Testis (tissue), 2 donors: ENCODE measurements at regions not wholly inside any gene's neighbourhood (a gene's known extent, or its start where the extent isn't known, plus 50 kb on each side); places are given as distances from the start of the nearest gene placed in this dataset.
"Not testable (repeated sequence)": the region's sequence is repeated elsewhere in the genome, so short reads cannot be mapped to it uniquely, and the experiment has no call there.

Experiments used
- DNase-seq: peaks from one replicate; pipeline ENCODE4 v3.0.0-alpha.2; 2019
- H3K27ac ChIP-seq, 2 donors: fragments of 200-600 bp; sonication (generic); one replicate each; pipeline ENCODE4 v1.5.1; 2019
- H3K27me3 ChIP-seq: fragments of 200-600 bp; sonication (generic); one replicate; pipeline ENCODE4 v1.5.1; 2019
- H3K36me3 ChIP-seq: fragments of 200-600 bp; sonication (generic); one replicate; pipeline ENCODE4 v1.5.1; 2017; ENCODE audit warnings: low read depth; ENCODE audit errors: missing control alignments
- H3K4me1 ChIP-seq: fragments of 200-600 bp; sonication (generic); one replicate; pipeline ENCODE4 v1.5.1; 2019
- H3K4me3 ChIP-seq, 2 donors: fragments of 200-600 bp; sonication (generic); one replicate each; pipeline ENCODE4 v1.5.1; 2017 to 2019
- H3K9me3 ChIP-seq: fragments of 200-600 bp; sonication (generic); one replicate; pipeline ENCODE4 v1.5.1; 2017
- POLR2A ChIP-seq: fragments of 450-650 bp; IDR thresholded peaks from one replicate; pipeline ENCODE4 v1.6.1; 2017; ENCODE audit warnings: antibody characterized with exemption, mild to moderate bottlenecking, moderate library complexity
- WGBS, 2 donors: methylation state at CpG; one replicate each; pipeline ENCODE4 v1.1.5; 2018; 5-methylcytosine and 5-hydroxymethylcytosine counted together
- intact Hi-C: fragments of 100-400 bp; cut with DNase I; formaldehyde crosslinking; loops from one replicate; pipeline ENCODE4 v1.15.1; 2023; ENCODE audit warnings: low total_unique reads
- TF ChIP-seq, protein P1 (sequence below), 3 experiments: fragments of 450-650 bp in 2 of 3; fragments of 200-600 bp in 1 of 3; sonication (generic) in 1 of 3; IDR thresholded peaks; one replicate each; pipeline ENCODE4 v1.5.1; 2016 to 2019; ENCODE audit warnings: antibody characterized with exemption in 3 of 3, mild to moderate bottlenecking in 2 of 3, moderate library complexity in 1 of 3

DNA sequence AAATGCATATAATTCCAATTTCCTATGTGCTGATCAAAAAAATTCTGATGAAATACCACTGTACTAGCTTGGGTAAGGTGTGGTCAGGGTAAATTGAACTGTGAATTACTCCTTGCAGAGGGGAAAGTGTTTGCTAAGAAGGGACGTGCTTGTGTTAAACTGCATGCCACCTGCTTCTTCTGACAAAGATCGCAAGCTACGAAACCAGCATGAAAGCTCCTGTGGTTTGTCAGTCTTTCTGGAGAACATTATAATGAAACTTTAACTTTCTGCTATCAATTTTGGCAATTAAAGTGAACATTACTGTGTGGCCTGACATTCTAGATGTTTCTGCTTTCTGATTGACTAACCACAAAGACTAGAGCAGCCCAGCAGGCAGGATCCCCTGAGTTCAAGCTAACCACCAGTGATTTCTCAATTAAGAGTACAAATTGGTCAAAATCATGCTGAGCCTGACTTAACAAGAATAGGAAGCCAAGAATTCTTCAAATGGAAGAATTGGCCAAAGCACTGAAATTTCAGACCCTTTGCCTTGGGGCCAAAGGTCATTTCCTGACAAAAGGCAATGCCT is 239.0 kb downstream of the SLITRK2 start:
- no peak for DNase-seq
- Histone ChIP-seq H3K27me3 (no peaks in the 10 kb centered on the region), H3K4me1 (no peaks in the 10 kb centered on the region), H3K27ac (no peak overlapping the region), H3K4me3 (no peak overlapping the region), H3K36me3 (no peaks in the 10 kb centered on the region), H3K9me3 (no peaks in the 10 kb centered on the region)
- WGBS, 2 donors, result 77 to 83% methylated on average over 3 of the region's 3 CpGs
- TF ChIP-seq, protein P1, sequence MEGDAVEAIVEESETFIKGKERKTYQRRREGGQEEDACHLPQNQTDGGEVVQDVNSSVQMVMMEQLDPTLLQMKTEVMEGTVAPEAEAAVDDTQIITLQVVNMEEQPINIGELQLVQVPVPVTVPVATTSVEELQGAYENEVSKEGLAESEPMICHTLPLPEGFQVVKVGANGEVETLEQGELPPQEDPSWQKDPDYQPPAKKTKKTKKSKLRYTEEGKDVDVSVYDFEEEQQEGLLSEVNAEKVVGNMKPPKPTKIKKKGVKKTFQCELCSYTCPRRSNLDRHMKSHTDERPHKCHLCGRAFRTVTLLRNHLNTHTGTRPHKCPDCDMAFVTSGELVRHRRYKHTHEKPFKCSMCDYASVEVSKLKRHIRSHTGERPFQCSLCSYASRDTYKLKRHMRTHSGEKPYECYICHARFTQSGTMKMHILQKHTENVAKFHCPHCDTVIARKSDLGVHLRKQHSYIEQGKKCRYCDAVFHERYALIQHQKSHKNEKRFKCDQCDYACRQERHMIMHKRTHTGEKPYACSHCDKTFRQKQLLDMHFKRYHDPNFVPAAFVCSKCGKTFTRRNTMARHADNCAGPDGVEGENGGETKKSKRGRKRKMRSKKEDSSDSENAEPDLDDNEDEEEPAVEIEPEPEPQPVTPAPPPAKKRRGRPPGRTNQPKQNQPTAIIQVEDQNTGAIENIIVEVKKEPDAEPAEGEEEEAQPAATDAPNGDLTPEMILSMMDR (IDR thresholded peaks at IDR 0.05), result no peak
- no peak for TF ChIP-seq POLR2A
- intact Hi-C loops, result no loop called here

DNA sequence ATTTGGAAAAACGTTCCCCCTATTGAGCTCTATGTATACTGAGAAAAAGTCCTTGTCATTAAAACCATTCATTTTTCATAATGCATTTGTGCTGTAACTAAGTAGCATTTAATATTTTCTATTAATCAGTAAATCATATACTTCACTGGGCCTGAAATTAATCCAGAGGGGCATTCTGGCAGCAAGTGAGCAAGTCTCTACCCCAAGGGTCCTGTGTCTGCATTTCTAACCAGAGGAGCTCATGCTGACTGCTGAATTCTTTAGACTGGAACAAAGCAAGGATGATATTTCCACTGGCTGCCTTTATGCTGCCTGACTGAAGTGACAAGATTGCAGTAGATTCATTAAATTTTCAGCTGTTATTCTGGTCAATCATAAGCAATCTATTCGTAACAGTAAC is 246.5 kb downstream of the SLITRK2 start:
- no peak overlapping the region for H3K4me3 ChIP-seq
- no peaks in the 10 kb centered on the region for H3K27me3 ChIP-seq
- H3K4me1 ChIP-seq, result no peaks in the 10 kb centered on the region
- no peak for DNase-seq
- H3K9me3 ChIP-seq, result no peaks in the 10 kb centered on the region
- H3K36me3 ChIP-seq, result no peaks in the 10 kb centered on the region
- intact Hi-C loops, result no loop called here
- WGBS, 2 donors, result 81 to 83% methylated on average over 2 of the region's 2 CpGs
- H3K27ac ChIP-seq, result no peak overlapping the region
- TF ChIP-seq POLR2A, result no peak
- TF ChIP-seq, protein P1 (IDR thresholded peaks at IDR 0.05), result no peak

DNA sequence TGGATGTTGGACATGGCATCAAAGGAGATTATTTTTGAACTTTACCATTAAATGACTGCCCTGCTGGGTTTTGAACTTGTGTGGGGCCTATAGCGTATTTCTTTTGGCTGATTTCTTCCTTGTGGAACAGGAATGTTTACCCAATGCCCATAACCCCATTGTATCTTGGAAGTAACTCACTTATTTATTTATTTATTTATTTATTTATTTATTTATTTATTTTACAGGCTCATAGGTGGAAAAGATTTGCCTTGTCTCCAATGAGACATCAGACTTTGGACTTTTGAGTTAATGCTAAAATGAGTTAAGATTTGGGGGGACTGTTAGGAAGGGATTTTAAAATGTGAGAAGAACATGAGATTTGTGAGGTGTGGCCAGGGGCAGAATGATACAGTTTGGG is 273.1 kb downstream of the SLITRK2 start:
- Histone ChIP-seq H3K9me3 (no peaks in the 10 kb centered on the region), H3K36me3 (no peaks in the 10 kb centered on the region), H3K4me1 (no peaks in the 10 kb centered on the region), H3K27ac (no peak overlapping the region), H3K4me3 (no peak overlapping the region), H3K27me3 (no peaks in the 10 kb centered on the region)
- intact Hi-C loops, result no loop called here
- 89 to 94% methylated on average over 1 of the region's 1 CpG for WGBS, 2 donors
- DNase-seq, result no peak
- no peak for TF ChIP-seq POLR2A
- TF ChIP-seq, protein P1 (IDR thresholded peaks at IDR 0.05), result no peak

DNA sequence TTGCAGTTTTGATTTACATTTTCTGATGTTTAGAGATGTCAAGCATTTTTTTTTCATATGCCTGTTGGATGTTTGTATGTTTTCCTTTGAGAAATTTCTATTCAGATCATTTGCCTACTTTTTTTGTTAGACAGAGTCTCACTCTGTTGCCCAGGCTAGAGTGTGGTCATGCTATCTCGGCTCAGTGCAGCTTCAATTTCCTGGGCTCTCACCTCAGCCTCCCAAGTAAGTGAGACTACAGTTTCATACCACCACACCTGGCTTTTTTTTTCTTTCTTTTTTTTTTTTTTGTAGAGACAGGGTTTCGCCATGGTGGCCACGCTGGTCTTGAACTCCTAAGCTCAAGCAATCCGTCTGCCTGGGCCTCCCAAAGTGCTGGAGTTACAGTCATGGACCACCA is 291.7 kb downstream of the SLITRK2 start:
- Histone ChIP-seq H3K27ac (no peak overlapping the region), H3K9me3 (no peaks in the 10 kb centered on the region), H3K36me3 (no peaks in the 10 kb centered on the region), H3K4me3 (no peak overlapping the region), H3K27me3 (no peaks in the 10 kb centered on the region), H3K4me1 (no peaks in the 10 kb centered on the region)
- TF ChIP-seq, protein P1 (IDR thresholded peaks at IDR 0.05), result no peak
- no peak for TF ChIP-seq POLR2A
- no peak for DNase-seq
- intact Hi-C loops, result no loop called here
- WGBS, 2 donors, result 57 to 80% methylated on average over 1 to 4 of the region's 4 CpGs

DNA sequence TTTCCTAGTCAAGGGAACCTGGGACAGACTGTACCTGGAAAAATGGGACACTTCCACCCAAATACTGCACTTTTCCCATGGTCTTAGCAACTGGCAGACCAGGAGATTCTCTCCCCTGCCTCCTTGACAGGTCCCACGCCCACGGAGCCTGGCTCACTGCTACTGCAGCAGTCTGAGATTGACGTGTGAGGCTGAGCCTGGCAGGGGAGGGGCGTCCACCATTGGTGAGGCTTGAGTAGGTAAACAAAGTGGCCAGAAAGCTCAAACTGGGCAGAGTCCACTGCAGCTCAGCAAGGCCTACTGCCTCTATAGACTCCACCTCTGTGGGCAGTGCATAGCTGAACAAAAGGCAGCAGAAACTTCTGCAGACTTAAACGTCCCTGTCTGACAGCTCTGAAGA is 301.4 kb downstream of the SLITRK2 start:
- H3K9me3 ChIP-seq, H3K4me1 ChIP-seq, intact Hi-C loops, H3K27ac ChIP-seq, DNase-seq, H3K4me3 ChIP-seq, H3K27me3 ChIP-seq, H3K36me3 ChIP-seq: not testable (repeated sequence)
- 82 to 84% methylated on average over 4 to 5 of the region's 5 CpGs for WGBS, 2 donors
